ENCODE measurements at regions not wholly inside any gene's neighbourhood (a gene's known extent, or its start where the extent isn't known, plus 50 kb on each side); places are given as distances from the start of the nearest gene placed in this dataset.

GRCh38 chr12:86331457-86331856 lies 75.3 kb upstream of the MGAT4C start:
- Histone ChIP-seq H3K9ac (no peak overlapping the region), H3K27ac (no peak overlapping the region), H3K4me3 (no peak overlapping the region), H3K36me3 (no peaks in the 10 kb centered on the region), H3K4me2 (no peak overlapping the region), H3K4me1 (no peaks in the 10 kb centered on the region), H4K20me1 (no peaks in the 10 kb centered on the region), H3K9me3 (replicated peaks in 1 of 11) (no peaks in the 10 kb centered on the region), H3K27me3 (no peaks in the 10 kb centered on the region)
- TF ChIP-seq Cebpa-rat (IDR thresholded peaks at IDR 0.05), result no peak

GRCh38 chr12:86331012-86331411 lies 74.8 kb upstream of the MGAT4C start:
- TF ChIP-seq Cebpa-rat (IDR thresholded peaks at IDR 0.05), result no peak
- H3K27me3 ChIP-seq, result no peaks in the 10 kb centered on the region
- no peaks in the 10 kb centered on the region for H3K36me3 ChIP-seq
- no peak overlapping the region for H3K27ac ChIP-seq
- H3K4me2 ChIP-seq, result no peak overlapping the region
- no peak overlapping the region for H3K4me3 ChIP-seq
- no peak overlapping the region for H3K9ac ChIP-seq
- H3K4me1 ChIP-seq, result no peaks in the 10 kb centered on the region
- no peaks in the 10 kb centered on the region for H3K9me3 ChIP-seq (replicated peaks in 1 of 11)
- no peaks in the 10 kb centered on the region for H4K20me1 ChIP-seq

- no peak overlapping the region for H3K27ac ChIP-seq
- no peaks in the 10 kb centered on the region for H4K20me1 ChIP-seq
- no peaks in the 10 kb centered on the region for H3K36me3 ChIP-seq
- no peak overlapping the region for H3K9ac ChIP-seq
- no peaks in the 10 kb centered on the region for H3K4me1 ChIP-seq
- H3K27me3 ChIP-seq, result no peaks in the 10 kb centered on the region
- no peak for TF ChIP-seq Cebpa-rat (IDR thresholded peaks at IDR 0.05)
- no peak overlapping the region for H3K4me3 ChIP-seq
- no peaks in the 10 kb centered on the region for H3K9me3 ChIP-seq (replicated peaks in 1 of 11)
- no peak overlapping the region for H3K4me2 ChIP-seq
Observed at GRCh38 chr12:86312232-86312631, 56.0 kb upstream of the MGAT4C start.

Data from BLaER1 treated with 17β-estradiol and CSF1 and Interleukin-3, amounts not matched to agents 10 nM and 100 nM (cell line).